Endothelial cell of umbilical vein (primary cell): ENCODE measurements at regions not wholly inside any gene's neighbourhood (a gene's known extent, or its start where the extent isn't known, plus 50 kb on each side); places are given as distances from the start of the nearest gene placed in this dataset.

Experiments
- BruUV-seq: library from RNA; stranded (reverse); fragments of 400-500 nt; replicated peaks from 2 replicates; lab custom pipeline; 2021; lab: Mats Ljungman, UMichigan
- CTCF ChIA-PET: fragments of 300-600, 350-600 bp; sonication (Branson Sonifier 250); formaldehyde crosslinking; loops from one replicate; lab custom pipeline; 2021; ENCODE audit warnings: antibody characterized with exemption, inconsistent platforms; lab: Charles Lee
- POLR2A ChIA-PET: fragments of 300-600, 350-600 bp; sonication (Branson Sonifier 250); formaldehyde crosslinking; loops from one replicate; lab custom pipeline; 2021; ENCODE audit warnings: antibody characterized with exemption, inconsistent platforms; lab: Charles Lee
- DNase-seq: peaks from one replicate; pipeline ENCODE4 v3.0.0-alpha.2; 2011; ENCODE audit warnings: low read depth, low spot score
- FAIRE-seq: peaks from 2 replicates; lab custom pipeline; 2011; peaks lifted over from hg19 to GRCh38; lab: Jason Lieb, UNC
- H2AFZ ChIP-seq: 2 replicates; pipeline ENCODE4 v1.6.0; 2012; ENCODE audit warnings: low read depth, low read length, control low read depth, inconsistent platforms
- H3K27ac ChIP-seq: 2 replicates; pipeline ENCODE4 v1.5.1; 2011; ENCODE audit warnings: low read depth, mild to moderate bottlenecking, control low read depth, low read length, moderate library complexity; ENCODE audit not compliant: insufficient read depth
- H3K27me3 ChIP-seq, 2 experiments: 2 replicates each; pipeline versions ENCODE4 v1.6.0 to v1.6.1; 2011; ENCODE audit warnings: low read length in 2 of 2, mixed read lengths in 1 of 2; ENCODE audit not compliant: control insufficient read depth in 2 of 2, insufficient read depth in 2 of 2
- H3K36me3 ChIP-seq, 2 experiments: 2 replicates in 1 of 2; 3 replicates in 1 of 2; pipeline ENCODE4 v1.5.1; 2011; ENCODE audit warnings: low read length in 2 of 2, mild to moderate bottlenecking in 1 of 2, moderate library complexity in 1 of 2; ENCODE audit not compliant: control insufficient read depth in 2 of 2, insufficient read depth in 2 of 2; ENCODE audit errors: extremely low read depth in 1 of 2
- H3K4me1 ChIP-seq: 3 replicates; pipeline ENCODE4 v1.5.1; 2011; ENCODE audit warnings: mild to moderate bottlenecking, low read length; ENCODE audit not compliant: control insufficient read depth, insufficient read depth; ENCODE audit errors: extremely low read depth
- H3K4me2 ChIP-seq: 2 replicates; pipeline ENCODE4 v1.6.1; 2011; ENCODE audit warnings: low read length, control low read depth, mixed read lengths; ENCODE audit not compliant: insufficient read depth
- H3K4me3 ChIP-seq, 3 experiments: fragments of 200-600 bp in 1 of 3; sonication (generic), shearing (Covaris generic) in 1 of 3; replicated peaks in 1 of 3; 2 replicates each; pipeline ENCODE4 v1.5.1; 2011 to 2016; ENCODE audit warnings: control low read depth in 3 of 3, low read length in 3 of 3, mild to moderate bottlenecking in 2 of 3, inconsistent platforms in 1 of 3, low read depth in 1 of 3, moderate library complexity in 1 of 3; ENCODE audit not compliant: insufficient read depth in 1 of 3
- H3K79me2 ChIP-seq: 2 replicates; pipeline ENCODE4 v1.6.0; 2012; ENCODE audit warnings: low read length, inconsistent platforms; ENCODE audit not compliant: control insufficient read depth, insufficient read depth
- H3K9ac ChIP-seq: replicated peaks from 2 replicates; pipeline ENCODE3; 2011; ENCODE audit warnings: low read length, control low read depth; ENCODE audit not compliant: insufficient read depth; ENCODE audit errors: extremely low read depth
- H3K9me1 ChIP-seq: replicated peaks from 3 replicates; pipeline ENCODE4 v1.6.0; 2011; ENCODE audit warnings: mild to moderate bottlenecking, low read length; ENCODE audit not compliant: control insufficient read depth, insufficient read depth; ENCODE audit errors: extremely low read depth
- H3K9me3 ChIP-seq: replicated peaks from 2 replicates; pipeline ENCODE4 v1.5.1; 2012; ENCODE audit warnings: low read length, inconsistent platforms; ENCODE audit not compliant: control insufficient read depth, insufficient read depth
- H4K20me1 ChIP-seq: replicated peaks from 2 replicates; pipeline ENCODE3; 2011; ENCODE audit warnings: mild to moderate bottlenecking, low read length; ENCODE audit not compliant: control insufficient read depth, insufficient read depth; ENCODE audit errors: extremely low read depth
- FOS ChIP-seq: IDR thresholded peaks from 2 replicates; pipeline ENCODE4 v1.6.1; 2011; ENCODE audit warnings: mild to moderate bottlenecking, low read length, moderate library complexity, borderline replicate concordance; ENCODE audit not compliant: insufficient read depth
- POLR2AphosphoS5 ChIP-seq: IDR thresholded peaks from 2 replicates; pipeline ENCODE4 v1.6.1; 2012; ENCODE audit warnings: low read depth, mild to moderate bottlenecking, control low read depth, low read length, moderate library complexity; ENCODE audit not compliant: insufficient read depth
- dilution Hi-C: fragments of 300-500 bp; cut with MboI; formaldehyde crosslinking; loops from one replicate; pipeline ENCODE4 v1.15.0; 2019; ENCODE audit warnings: low sequenced_read_pairs; ENCODE audit not compliant: extremely low pct_ligation_motif_present
- intact Hi-C: fragments of 100-400 bp; cut with micrococcal nuclease; formaldehyde crosslinking; loops from one replicate; pipeline ENCODE4 v1.10.0; 2022
- TF ChIP-seq, protein P1 (sequence below): IDR thresholded peaks from 2 replicates; pipeline ENCODE4 v1.6.1; 2011; ENCODE audit not compliant: insufficient read depth, insufficient read length
- TF ChIP-seq, protein P2 (sequence below), 2 donors: IDR thresholded peaks; 1 replicate in 1 of 2; 2 replicates in 1 of 2; pipeline ENCODE4 v1.5.1; 2011; ENCODE audit warnings: low read length in 2 of 2, mild to moderate bottlenecking in 2 of 2, moderate library complexity in 2 of 2, control low read depth in 1 of 2, inconsistent platforms in 1 of 2, low read depth in 1 of 2; ENCODE audit not compliant: insufficient read depth in 1 of 2; ENCODE audit errors: extremely low read depth in 1 of 2

DNA sequence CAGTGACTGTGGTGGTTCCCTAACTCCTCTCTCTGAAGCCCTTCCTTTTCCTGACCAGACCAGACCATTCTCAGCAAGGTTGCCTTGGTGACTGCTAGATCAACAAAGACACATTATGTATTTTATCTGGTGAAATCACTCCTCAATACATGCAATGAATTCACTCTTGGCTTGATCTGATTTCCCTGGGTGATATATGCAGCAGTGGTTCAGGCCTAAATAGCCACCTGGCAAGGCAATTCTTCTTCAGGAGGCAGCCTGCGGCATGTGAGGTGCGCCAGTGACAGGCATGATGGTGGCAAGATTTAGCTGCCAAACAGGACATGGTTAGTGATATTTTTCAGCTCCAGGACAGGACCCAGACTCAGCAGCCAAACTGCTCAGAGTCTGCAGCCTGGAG lies 350.3 kb upstream of the CCDC196 start:
- CTCF ChIA-PET: no interaction called here
- Histone ChIP-seq H3K79me2 (no peaks in the 10 kb centered on the region), H3K36me3 (no peaks in the 10 kb centered on the region), H3K9ac (no peak overlapping the region), H3K9me1 (no peaks in the 10 kb centered on the region), H3K4me2 (no peak overlapping the region), H4K20me1 (no peaks in the 10 kb centered on the region), H3K4me1 (no peaks in the 10 kb centered on the region), H3K27me3 (no peaks in the 10 kb centered on the region), H2AFZ (no peak overlapping the region), H3K9me3 (no peaks in the 10 kb centered on the region), H3K4me3 (no peak overlapping the region), H3K27ac (no peak overlapping the region)
- no peak for FAIRE-seq
- BruUV-seq: no TSS peak
- POLR2A ChIA-PET: no interaction called here
- dilution Hi-C loops: no loop called here
- TF ChIP-seq, protein P1, sequence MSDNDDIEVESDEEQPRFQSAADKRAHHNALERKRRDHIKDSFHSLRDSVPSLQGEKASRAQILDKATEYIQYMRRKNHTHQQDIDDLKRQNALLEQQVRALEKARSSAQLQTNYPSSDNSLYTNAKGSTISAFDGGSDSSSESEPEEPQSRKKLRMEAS: no peak
- TF ChIP-seq, protein P2, sequence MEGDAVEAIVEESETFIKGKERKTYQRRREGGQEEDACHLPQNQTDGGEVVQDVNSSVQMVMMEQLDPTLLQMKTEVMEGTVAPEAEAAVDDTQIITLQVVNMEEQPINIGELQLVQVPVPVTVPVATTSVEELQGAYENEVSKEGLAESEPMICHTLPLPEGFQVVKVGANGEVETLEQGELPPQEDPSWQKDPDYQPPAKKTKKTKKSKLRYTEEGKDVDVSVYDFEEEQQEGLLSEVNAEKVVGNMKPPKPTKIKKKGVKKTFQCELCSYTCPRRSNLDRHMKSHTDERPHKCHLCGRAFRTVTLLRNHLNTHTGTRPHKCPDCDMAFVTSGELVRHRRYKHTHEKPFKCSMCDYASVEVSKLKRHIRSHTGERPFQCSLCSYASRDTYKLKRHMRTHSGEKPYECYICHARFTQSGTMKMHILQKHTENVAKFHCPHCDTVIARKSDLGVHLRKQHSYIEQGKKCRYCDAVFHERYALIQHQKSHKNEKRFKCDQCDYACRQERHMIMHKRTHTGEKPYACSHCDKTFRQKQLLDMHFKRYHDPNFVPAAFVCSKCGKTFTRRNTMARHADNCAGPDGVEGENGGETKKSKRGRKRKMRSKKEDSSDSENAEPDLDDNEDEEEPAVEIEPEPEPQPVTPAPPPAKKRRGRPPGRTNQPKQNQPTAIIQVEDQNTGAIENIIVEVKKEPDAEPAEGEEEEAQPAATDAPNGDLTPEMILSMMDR (IDR thresholded peaks at IDR 0.05; ENCODE audit: extremely low read depth in 1 of 2, insufficient read depth in 1 of 2, low read depth in 1 of 2, low read length in 2 of 2): no peak
- no peak for DNase-seq
- intact Hi-C loops: no loop called here

DNA sequence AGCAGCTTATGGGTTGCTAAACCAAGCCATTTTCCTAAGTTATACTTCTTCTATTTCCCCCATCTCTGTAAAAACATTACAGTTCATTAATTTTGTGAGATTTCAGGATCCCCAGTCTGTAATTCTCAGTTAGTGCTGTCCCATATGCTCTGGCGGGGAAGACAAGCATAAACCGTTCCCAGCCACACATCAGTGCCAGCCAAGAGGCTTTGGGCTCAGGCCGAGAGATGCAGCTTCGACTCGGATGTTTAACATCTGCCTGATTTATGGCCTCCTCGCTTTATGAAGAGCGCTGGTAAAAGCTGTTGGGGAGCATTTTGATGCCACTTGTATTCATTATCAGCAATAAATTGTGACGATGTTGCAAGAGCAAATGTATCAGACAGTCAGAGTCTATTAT lies 349.1 kb upstream of the CCDC196 start:
- ChIA-PET POLR2A (no interaction called here), CTCF (no interaction called here)
- H3K9ac ChIP-seq: no peak overlapping the region
- H3K4me2 ChIP-seq: no peak overlapping the region
- H3K4me3 ChIP-seq: no peak overlapping the region
- H3K27ac ChIP-seq: no peak overlapping the region
- no peaks in the 10 kb centered on the region for H3K9me1 ChIP-seq
- no peak for TF ChIP-seq FOS
- TF ChIP-seq, protein P1: no peak
- TF ChIP-seq POLR2AphosphoS5: no peak
- no peak overlapping the region for H2AFZ ChIP-seq
- H3K27me3 ChIP-seq: no peaks in the 10 kb centered on the region
- H3K79me2 ChIP-seq: no peaks in the 10 kb centered on the region
- no peaks in the 10 kb centered on the region for H3K9me3 ChIP-seq
- H4K20me1 ChIP-seq: no peaks in the 10 kb centered on the region
- FAIRE-seq (no peak), DNase-seq (no peak)
- dilution Hi-C loops (no loop called here), intact Hi-C loops (no loop called here)
- no peaks in the 10 kb centered on the region for H3K4me1 ChIP-seq
- no TSS peak for BruUV-seq
- H3K36me3 ChIP-seq: no peaks in the 10 kb centered on the region
